ENCODE measurements at regions not wholly inside any gene's neighbourhood (a gene's known extent, or its start where the extent isn't known, plus 50 kb on each side); places are given as distances from the start of the nearest gene placed in this dataset.

DNA sequence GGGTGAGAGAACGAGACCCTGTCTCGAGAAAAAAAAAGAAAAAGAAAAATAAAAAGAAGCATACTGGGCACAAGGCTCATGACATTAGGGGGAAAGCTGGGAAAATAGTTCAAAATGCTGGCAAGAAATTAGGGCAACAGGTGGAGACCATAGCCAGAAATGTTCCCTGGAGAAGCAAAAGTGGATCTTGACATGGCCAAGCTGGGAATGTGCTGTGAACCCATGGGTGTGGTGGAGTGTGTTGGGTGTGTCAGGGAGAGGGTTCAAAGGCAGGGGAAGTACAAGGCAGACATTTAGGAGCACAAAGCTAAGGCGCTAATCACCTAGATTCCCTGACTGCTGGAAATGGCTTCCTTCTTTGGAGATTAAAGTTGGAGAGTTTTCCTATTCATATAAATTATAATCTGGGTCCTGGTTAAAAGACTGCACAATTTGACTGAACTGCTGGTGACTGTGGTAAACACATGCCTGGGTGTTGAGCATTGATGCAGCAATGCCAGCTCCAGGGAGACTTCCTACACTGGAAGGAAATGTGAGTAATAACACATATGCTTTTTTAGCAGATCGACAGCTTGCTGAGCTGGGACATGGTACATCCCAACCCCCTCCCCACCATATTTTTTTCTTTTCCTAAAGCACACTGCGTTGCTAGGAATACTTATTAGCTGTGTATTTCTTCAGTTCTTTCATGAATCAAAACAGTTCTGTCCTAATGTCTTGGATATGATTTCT is 70.1 kb upstream of the ARHGAP21 start:
- peak; percentile 36 to 39 for DNase-seq (ENCODE audit: low read depth in 2 of 2)
- H3K4me3 ChIP-seq (replicated peaks in 1 of 2; ENCODE audit: low read depth in 2 of 2, low read length in 2 of 2), result no peak overlapping the region
- TF ChIP-seq, protein P1, sequence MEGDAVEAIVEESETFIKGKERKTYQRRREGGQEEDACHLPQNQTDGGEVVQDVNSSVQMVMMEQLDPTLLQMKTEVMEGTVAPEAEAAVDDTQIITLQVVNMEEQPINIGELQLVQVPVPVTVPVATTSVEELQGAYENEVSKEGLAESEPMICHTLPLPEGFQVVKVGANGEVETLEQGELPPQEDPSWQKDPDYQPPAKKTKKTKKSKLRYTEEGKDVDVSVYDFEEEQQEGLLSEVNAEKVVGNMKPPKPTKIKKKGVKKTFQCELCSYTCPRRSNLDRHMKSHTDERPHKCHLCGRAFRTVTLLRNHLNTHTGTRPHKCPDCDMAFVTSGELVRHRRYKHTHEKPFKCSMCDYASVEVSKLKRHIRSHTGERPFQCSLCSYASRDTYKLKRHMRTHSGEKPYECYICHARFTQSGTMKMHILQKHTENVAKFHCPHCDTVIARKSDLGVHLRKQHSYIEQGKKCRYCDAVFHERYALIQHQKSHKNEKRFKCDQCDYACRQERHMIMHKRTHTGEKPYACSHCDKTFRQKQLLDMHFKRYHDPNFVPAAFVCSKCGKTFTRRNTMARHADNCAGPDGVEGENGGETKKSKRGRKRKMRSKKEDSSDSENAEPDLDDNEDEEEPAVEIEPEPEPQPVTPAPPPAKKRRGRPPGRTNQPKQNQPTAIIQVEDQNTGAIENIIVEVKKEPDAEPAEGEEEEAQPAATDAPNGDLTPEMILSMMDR (IDR thresholded peaks at IDR 0.05; ENCODE audit: low read depth, low read length), result no peak

DNA sequence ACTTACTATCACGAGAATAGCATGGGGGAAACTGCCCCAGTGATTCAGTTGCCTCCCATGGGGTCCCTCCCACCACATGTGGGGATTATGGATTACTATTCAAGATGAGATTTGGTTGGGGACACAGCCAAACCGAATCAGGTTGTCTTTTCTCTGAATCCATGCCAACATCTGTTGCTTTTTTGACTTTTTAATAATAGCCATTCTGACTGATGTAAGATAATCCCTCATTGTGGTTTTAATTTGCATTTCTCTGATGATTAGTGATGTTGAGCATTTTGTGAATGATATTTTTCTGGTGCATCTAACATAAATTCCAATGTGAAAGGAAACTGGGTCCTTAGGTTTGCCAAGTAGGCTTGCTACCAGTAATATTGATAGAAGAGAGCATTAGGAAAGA is 69.0 kb upstream of the ARHGAP21 start:
- no peak overlapping the region for H3K4me3 ChIP-seq (replicated peaks in 1 of 2; ENCODE audit: low read depth in 2 of 2, low read length in 2 of 2)
- DNase-seq (ENCODE audit: low read depth in 2 of 2), result no peak
- TF ChIP-seq, protein P1 (IDR thresholded peaks at IDR 0.05; ENCODE audit: low read depth, low read length), result no peak

DNA sequence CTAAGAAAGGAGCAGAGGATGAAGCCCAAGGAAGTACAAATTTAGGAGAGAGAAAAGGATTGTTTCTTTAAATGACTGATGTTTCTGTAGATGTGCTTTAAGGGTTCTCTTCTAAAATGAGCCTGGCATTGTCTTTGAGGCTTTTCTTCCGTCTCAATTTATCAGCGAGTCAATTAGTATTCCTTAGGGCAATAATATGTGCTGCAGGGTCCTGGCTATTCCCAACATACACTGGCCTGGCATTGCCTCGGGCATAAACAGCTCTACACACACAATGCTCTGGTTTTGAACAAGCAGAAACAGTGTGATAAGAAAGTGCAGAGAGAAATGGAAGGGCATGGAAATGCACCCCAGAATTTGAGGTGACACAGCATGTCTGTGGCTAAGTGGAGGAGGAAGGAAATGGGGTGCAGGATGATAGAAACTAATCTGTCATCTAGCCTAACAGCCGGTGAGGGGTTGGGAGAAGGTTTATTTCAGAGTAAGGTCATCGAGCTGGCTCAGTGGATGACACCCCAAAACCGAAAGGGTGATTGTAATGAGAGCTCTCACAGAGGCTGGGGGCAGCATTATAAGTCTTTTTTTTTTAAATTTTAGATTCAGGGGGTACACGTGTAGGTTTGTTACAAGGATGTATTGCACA is 67.5 kb upstream of the ARHGAP21 start:
- H3K4me3 ChIP-seq (replicated peaks in 1 of 2; ENCODE audit: low read depth in 2 of 2, low read length in 2 of 2), result no peak overlapping the region
- DNase-seq (ENCODE audit: low read depth in 2 of 2), result no peak
- TF ChIP-seq, protein P1 (IDR thresholded peaks at IDR 0.05; ENCODE audit: low read depth, low read length), result no peak

DNA sequence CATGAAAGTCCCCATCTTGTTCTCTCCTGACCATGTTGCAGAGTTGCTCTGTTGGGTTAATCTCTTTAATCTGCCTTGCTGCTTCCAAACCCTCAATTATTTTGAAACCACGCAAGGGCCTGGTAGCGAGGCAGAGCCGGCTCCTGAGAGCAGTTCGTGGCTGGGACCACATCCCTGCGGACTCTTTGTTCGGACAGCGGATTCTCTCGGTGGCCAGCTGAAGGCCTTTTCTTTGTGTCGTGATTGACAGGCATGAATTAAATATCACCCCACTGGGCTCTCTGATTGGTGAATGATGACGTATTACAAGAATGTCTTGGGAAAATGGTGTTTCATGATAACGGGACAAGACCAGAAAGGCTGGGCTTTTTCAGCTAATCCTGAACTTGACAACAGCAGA is 66.9 kb upstream of the ARHGAP21 start:
- TF ChIP-seq, protein P1 (IDR thresholded peaks at IDR 0.05; ENCODE audit: low read depth, low read length), result no peak
- no peak overlapping the region for H3K4me3 ChIP-seq (replicated peaks in 1 of 2; ENCODE audit: low read depth in 2 of 2, low read length in 2 of 2)
- peak in 1 of 2 donors; percentile 5 for DNase-seq (ENCODE audit: low read depth in 2 of 2)

DNA sequence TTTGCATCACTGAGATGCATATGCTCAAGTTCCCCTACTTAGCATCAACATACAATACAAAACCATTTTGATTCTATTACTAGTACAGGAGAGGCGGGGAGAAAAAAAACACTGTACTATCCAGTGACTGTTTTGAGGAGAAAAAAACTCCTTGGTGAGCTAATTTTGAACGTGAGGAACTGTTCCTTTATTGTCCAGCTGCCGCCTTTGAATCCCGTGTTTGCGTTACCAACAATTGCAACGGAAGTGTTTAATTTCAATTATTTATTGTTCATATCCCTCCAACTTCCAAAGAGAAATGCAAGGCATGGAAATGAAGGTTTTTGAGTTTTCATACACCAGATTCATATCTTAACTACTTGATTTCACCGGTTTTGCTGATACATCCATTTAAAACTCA is 66.4 kb upstream of the ARHGAP21 start:
- H3K4me3 ChIP-seq (replicated peaks in 1 of 2; ENCODE audit: low read depth in 2 of 2, low read length in 2 of 2), result no peak overlapping the region
- TF ChIP-seq, protein P1 (IDR thresholded peaks at IDR 0.05; ENCODE audit: low read depth, low read length), result no peak

GRCh38 chr10:24784923-24785322 is 61.2 kb upstream of the ARHGAP21 start:
- no peak overlapping the region for H3K4me3 ChIP-seq (replicated peaks in 1 of 2; ENCODE audit: low read depth in 2 of 2, low read length in 2 of 2)
- DNase-seq (ENCODE audit: low read depth in 2 of 2), result peak in 1 of 2 donors; percentile 11
- TF ChIP-seq, protein P1 (IDR thresholded peaks at IDR 0.05; ENCODE audit: low read depth, low read length), result no peak

More for the DNA sequence above, 66.4 kb upstream of the ARHGAP21 start:
- DNase-seq (ENCODE audit: low read depth in 2 of 2), result no peak
